K562 (cell line): ENCODE measurements at regions not wholly inside any gene's neighbourhood (a gene's known extent, or its start where the extent isn't known, plus 50 kb on each side); places are given as distances from the start of the nearest gene placed in this dataset.

Experiments used
- ATAC-seq: fragments of 200-7000 bp; cut with Tn5 transposase; 3 replicates; pipeline ENCODE4 v1.9.1; 2020; ENCODE audit warnings: moderate library complexity
- BruUV-seq: library from RNA; stranded (reverse); fragments of 400-500 nt; replicated peaks from 2 replicates; lab custom pipeline; 2021; lab: Mats Ljungman, UMichigan
- CTCF ChIA-PET: fragments of 300-600 bp; formaldehyde crosslinking; extraction: SDS; loops from one replicate; lab custom pipeline; 2021; ENCODE audit warnings: low intra/inter-chr PET ratio; lab: Yijun Ruan, JAX
- POLR2A ChIA-PET: fragments of 300-600, 350-650 bp; sonication (Branson Sonifier 250); formaldehyde crosslinking; extraction: SDS; loops from one replicate; lab custom pipeline; 2021; ENCODE audit warnings: antibody characterized with exemption, inconsistent platforms; lab: Yijun Ruan, JAX
- DNase-seq, 4 experiments: peaks; one replicate each; pipeline versions ENCODE4 v3.0.0 to v3.0.0-alpha.2; 2011 to 2018; ENCODE audit warnings: low spot score in 3 of 4, mixed read lengths in 3 of 4; ENCODE audit errors: extremely low read depth in 1 of 4
- FAIRE-seq: peaks from 2 replicates; lab custom pipeline; 2011; peaks lifted over from hg19 to GRCh38; lab: Jason Lieb, UNC
- H2AFZ ChIP-seq: 2 replicates; pipeline ENCODE4 v1.6.0; 2011; ENCODE audit warnings: low read depth, low read length, control low read depth, inconsistent platforms
- H3K27ac ChIP-seq: fragments of 200-600 bp; 3 replicates; pipeline ENCODE4 v1.8.0; 2011; ENCODE audit warnings: low read depth, mild to moderate bottlenecking, control low read depth, inconsistent platforms, low read length, moderate library complexity, mixed read lengths; ENCODE audit errors: extremely low read depth
- H3K27me3 ChIP-seq, 2 experiments: fragments of 300-600 bp in 1 of 2; 2 replicates in 1 of 2; 3 replicates in 1 of 2; pipeline versions ENCODE4 v1.6.0 to v1.8.0; 2011; ENCODE audit warnings: inconsistent platforms in 2 of 2, low read length in 2 of 2, mild to moderate bottlenecking in 1 of 2, mixed read lengths in 1 of 2, moderate library complexity in 1 of 2; ENCODE audit not compliant: control insufficient read depth in 2 of 2, insufficient read depth in 2 of 2
- H3K36me3 ChIP-seq: fragments of 300-600 bp; 3 replicates; pipeline ENCODE4 v1.8.0; 2011; ENCODE audit warnings: mild to moderate bottlenecking, low read length, inconsistent platforms; ENCODE audit not compliant: control insufficient read depth, insufficient read depth
- H3K4me1 ChIP-seq, 2 experiments: fragments of 200-600 bp in 1 of 2; replicated peaks in 1 of 2; 2 replicates in 1 of 2; 3 replicates in 1 of 2; pipeline versions ENCODE4 v1.5.1 to v1.8.0; 2011; ENCODE audit warnings: inconsistent platforms in 2 of 2, low read length in 2 of 2, mild to moderate bottlenecking in 1 of 2, mixed read lengths in 1 of 2, moderate library complexity in 1 of 2; ENCODE audit not compliant: control insufficient read depth in 2 of 2, insufficient read depth in 2 of 2
- H3K4me2 ChIP-seq: 2 replicates; pipeline ENCODE4 v1.6.1; 2011; ENCODE audit warnings: low read length, control low read depth, inconsistent platforms, mixed read lengths; ENCODE audit not compliant: insufficient read depth
- H3K4me3 ChIP-seq: fragments of 200-600 bp; sonication (generic), shearing (Covaris generic); 2 replicates; pipeline ENCODE4 v1.5.1; 2016; ENCODE audit warnings: control low read depth, inconsistent platforms
- H3K79me2 ChIP-seq: fragments of 200-600 bp; 3 replicates; pipeline ENCODE4 v1.8.0; 2011; ENCODE audit warnings: low read length, inconsistent platforms; ENCODE audit not compliant: control insufficient read depth, insufficient read depth
- H3K9ac ChIP-seq, 2 experiments: 2 replicates each; pipeline versions ENCODE4 v1.6.0 to v1.6.1; 2011; ENCODE audit warnings: low read depth in 2 of 2, low read length in 2 of 2, control low read depth in 1 of 2, inconsistent platforms in 1 of 2, mild to moderate bottlenecking in 1 of 2, mixed read lengths in 1 of 2; ENCODE audit not compliant: insufficient read depth in 1 of 2
- H3K9me1 ChIP-seq: one replicate; pipeline ENCODE4 v1.6.0; 2011; ENCODE audit warnings: inconsistent platforms, mild to moderate bottlenecking, low read length, moderate library complexity; ENCODE audit not compliant: control insufficient read depth, insufficient read depth
- H3K9me3 ChIP-seq: replicated peaks from 2 replicates; pipeline ENCODE4 v1.5.1; 2011; ENCODE audit warnings: low read depth, low read length, inconsistent platforms; ENCODE audit not compliant: control insufficient read depth, insufficient read depth
- H4K20me1 ChIP-seq: replicated peaks from 2 replicates; pipeline ENCODE4 v1.6.1; 2011; ENCODE audit warnings: low read length, inconsistent platforms, mixed read lengths; ENCODE audit not compliant: control insufficient read depth, insufficient read depth
- AFF4 ChIP-seq: sonication (generic); formaldehyde crosslinking; IDR thresholded peaks from 2 replicates; pipeline ENCODE4 v1.8.0; 2023; ENCODE audit warnings: mild to moderate bottlenecking, missing genetic modification reagents
- BCLAF1 ChIP-seq, 2 experiments: fragments of 450-650 bp in 1 of 2; IDR thresholded peaks; 2 replicates each; pipeline ENCODE4 v1.6.1; 2011 to 2017; ENCODE audit warnings: low read depth in 2 of 2, antibody characterized with exemption in 1 of 2, borderline replicate concordance in 1 of 2, low read length in 1 of 2, mild to moderate bottlenecking in 1 of 2, mixed read lengths in 1 of 2; ENCODE audit not compliant: control insufficient read depth in 1 of 2
- GTF2F1 ChIP-seq: IDR thresholded peaks from 2 replicates; pipeline ENCODE4 v1.6.1; 2011; ENCODE audit warnings: low read depth, low read length, improper control_type of control experiment
- KLF13 ChIP-seq: fragments of 450-650 bp; IDR thresholded peaks from 2 replicates; pipeline ENCODE4 v1.6.1; 2016; ENCODE audit warnings: missing genetic modification characterization, low read depth, mild to moderate bottlenecking, missing compliant biosample characterization, moderate library complexity, borderline replicate concordance
- MCM3 ChIP-seq: fragments of 450-650 bp; IDR thresholded peaks from 2 replicates; pipeline ENCODE4 v1.6.1; 2016
- SNIP1 ChIP-seq: fragments of 450-650 bp; IDR thresholded peaks from 2 replicates; pipeline ENCODE4 v1.7.1; 2017; ENCODE audit warnings: low read depth, mild to moderate bottlenecking
- TBP ChIP-seq: optimal IDR thresholded peaks from 2 replicates; pipeline ENCODE3; 2011; ENCODE audit warnings: low read depth, low read length, improper control_type of control experiment
- ZNF311 ChIP-seq: fragments of 250-450 bp; sonication (Bioruptor Pico); IDR thresholded peaks from 2 replicates; pipeline ENCODE4 v1.4.0; 2020; ENCODE audit warnings: mild to moderate bottlenecking, moderate library complexity
- ZNF561 ChIP-seq: fragments of 450-650 bp; formaldehyde crosslinking; conservative IDR thresholded peaks from 2 replicates; pipeline ENCODE4 v1.4.0; 2020; ENCODE audit warnings: mild to moderate bottlenecking, moderate library complexity
- ZNF785 ChIP-seq: fragments of 250-450 bp; sonication (Bioruptor Pico); IDR thresholded peaks from 2 replicates; pipeline ENCODE4 v1.4.0; 2020; ENCODE audit warnings: mild to moderate bottlenecking
- WGBS: fragments of 100-300 bp; shearing (Covaris generic); methylation state at CpG from one replicate; pipeline ENCODE4 v1.1.6; 2016; ENCODE audit warnings: low coverage, mixed read lengths; ENCODE audit not compliant: insufficient coverage; ENCODE audit errors: missing lambda C conversion rate; 5-methylcytosine and 5-hydroxymethylcytosine counted together
- in situ Hi-C: fragments of 300-500 bp; cut with MboI; formaldehyde crosslinking; loops from 4 replicates; pipeline ENCODE4 v1.15.0; 2018; ENCODE audit warnings: inconsistent platforms, mixed read lengths
- intact Hi-C: fragments of 100-400 bp; cut with micrococcal nuclease; formaldehyde crosslinking; loops from 2 replicates; pipeline ENCODE4 v1.14.2; 2022

GRCh38 chr17:72270273-72270924 is 149.6 kb downstream of the SOX9 start:
- in situ Hi-C loops: no loop called here
- 0% methylated on average over 6 of the region's 6 CpGs for WGBS

More at GRCh38 chr17:72270273-72270924, 149.6 kb downstream of the SOX9 start:
- Histone ChIP-seq H3K9me1 (no peaks in the 10 kb centered on the region), H3K9me3 (no peaks in the 10 kb centered on the region), H3K9ac (no peak overlapping the region), H3K27ac (no peak overlapping the region), H3K4me2 (no peak overlapping the region), H3K4me3 (no peak overlapping the region), H3K27me3 (no peaks in the 10 kb centered on the region), H4K20me1 (no peaks in the 10 kb centered on the region), H3K4me1 (no peaks in the 10 kb centered on the region), H2AFZ (no peak overlapping the region), H3K79me2 (no peaks in the 10 kb centered on the region), H3K36me3 (no peaks in the 10 kb centered on the region)
- ATAC-seq (no peak), DNase-seq (no peak), FAIRE-seq (no peak)
- CTCF ChIA-PET: no interaction called here
- intact Hi-C loops: no loop called here
- TF ChIP-seq ZNF311 (no peak), BCLAF1 (IDR thresholded peaks at IDR 0.05; ENCODE audit: borderline replicate concordance in 1 of 2, control insufficient read depth in 1 of 2, low read depth in 2 of 2, low read length in 1 of 2) (no peak), AFF4 (CRISPR knock-in tag) (no peak), MCM3 (no peak), TBP (no peak), GTF2F1 (no peak), ZNF785 (CRISPR knock-in tag) (no peak), ZNF561 (CRISPR knock-in tag) (no peak), KLF13 (tag) (no peak), SNIP1 (no peak)
- POLR2A ChIA-PET: no interaction called here
- BruUV-seq: no TSS peak
